Neural cell (in vitro differentiated cells): ENCODE measurements at regions not wholly inside any gene's neighbourhood (a gene's known extent, or its start where the extent isn't known, plus 50 kb on each side); places are given as distances from the start of the nearest gene placed in this dataset.

Experiments used
- CTCF ChIP-seq: fragments of 450-650 bp; IDR thresholded peaks from 2 replicates; pipeline ENCODE4 v1.5.1; 2014; ENCODE audit warnings: antibody characterized with exemption, mild to moderate bottlenecking, moderate library complexity; ENCODE audit not compliant: poor library complexity, severe bottlenecking
- EZH2 ChIP-seq: fragments of 200-600, 300-800 bp; shearing (Covaris generic), sonication (generic); IDR thresholded peaks from 2 replicates; pipeline ENCODE4 v1.6.1; 2014; ENCODE audit warnings: antibody characterized with exemption, low read length, borderline replicate concordance, mild to moderate bottlenecking; ENCODE audit not compliant: insufficient read depth, poor library complexity, severe bottlenecking
- MXI1 ChIP-seq: fragments of 450-650 bp; conservative IDR thresholded peaks from 2 replicates; pipeline ENCODE4 v1.6.1; 2014; ENCODE audit warnings: antibody characterized with exemption, mild to moderate bottlenecking; ENCODE audit not compliant: poor library complexity, severe bottlenecking
- POLR2AphosphoS5 ChIP-seq: IDR thresholded peaks from 2 replicates; pipeline ENCODE4 v1.6.1; 2012
- RAD21 ChIP-seq: fragments of 450-650 bp; conservative IDR thresholded peaks from 2 replicates; pipeline ENCODE4 v1.6.1; 2014; ENCODE audit warnings: antibody characterized with exemption, mild to moderate bottlenecking, moderate library complexity
- REST ChIP-seq: IDR thresholded peaks from 2 replicates; pipeline ENCODE4 v1.6.1; 2012; ENCODE audit warnings: borderline replicate concordance
- SMC3 ChIP-seq: fragments of 450-650 bp; conservative IDR thresholded peaks from 2 replicates; pipeline ENCODE4 v1.6.1; 2014; ENCODE audit warnings: antibody characterized with exemption, mild to moderate bottlenecking, moderate library complexity; ENCODE audit not compliant: poor library complexity

GRCh38 chr11:95483339-95483738 lies 252.3 kb upstream of the SESN3 start:
- no peak for TF ChIP-seq REST
- no peak for TF ChIP-seq RAD21
- no peak for TF ChIP-seq CTCF
- no peak for TF ChIP-seq SMC3
- TF ChIP-seq EZH2 = no peak
- no peak for TF ChIP-seq POLR2AphosphoS5
- TF ChIP-seq MXI1 = no peak
